HEK293 (cell line): ENCODE measurements at regions not wholly inside any gene's neighbourhood (a gene's known extent, or its start where the extent isn't known, plus 50 kb on each side); places are given as distances from the start of the nearest gene placed in this dataset.

Experiments used
- CTCF ChIP-seq: fragments of 450-650 bp; formaldehyde crosslinking; IDR thresholded peaks from 2 replicates; pipeline ENCODE4 v1.5.1; 2016; ENCODE audit warnings: missing biosample characterization, missing genetic modification characterization
- GLI4 ChIP-seq: fragments of 450-650 bp; formaldehyde crosslinking; IDR thresholded peaks from 2 replicates; pipeline ENCODE4 v1.5.1; 2016; ENCODE audit warnings: missing biosample characterization, missing genetic modification characterization

- TF ChIP-seq CTCF, result no peak
- no peak for TF ChIP-seq GLI4 (tag by site-specific recombination)
Observed at GRCh38 chr14:45743884-45744283, 490.9 kb upstream of the MIS18BP1 start.
